Activated CD4-positive, alpha-beta T cell treated with anti-CD3 and anti-CD28 coated beads, Interleukin-2, amount 10 ng/mL, durations not matched to agents 24 days and 14 days (primary cell): ENCODE measurements at regions not wholly inside any gene's neighbourhood (a gene's known extent, or its start where the extent isn't known, plus 50 kb on each side); places are given as distances from the start of the nearest gene placed in this dataset.
"Not testable (repeated sequence)": the region's sequence is repeated elsewhere in the genome, so short reads cannot be mapped to it uniquely, and the experiment has no call there.

Experiments used
- DNase-seq: peaks from one replicate; pipeline ENCODE4 v3.0.0; 2022
- H3K27ac Mint-ChIP-seq: one replicate; pipeline ENCODE4 v1.8.0; 2022; ENCODE audit warnings: mild to moderate bottlenecking, mixed read lengths
- H3K27me3 Mint-ChIP-seq: one replicate; pipeline ENCODE4 v1.8.0; 2022; ENCODE audit warnings: mixed read lengths
- H3K36me3 Mint-ChIP-seq: one replicate; pipeline ENCODE4 v1.8.0; 2022; ENCODE audit warnings: low read depth, mild to moderate bottlenecking, mixed read lengths
- H3K4me1 Mint-ChIP-seq: one replicate; pipeline ENCODE4 v1.8.0; 2021; ENCODE audit warnings: mixed read lengths
- H3K4me3 Mint-ChIP-seq: one replicate; pipeline ENCODE4 v1.8.0; 2022; ENCODE audit warnings: mild to moderate bottlenecking, moderate library complexity, mixed read lengths
- H3K9me3 Mint-ChIP-seq: one replicate; pipeline ENCODE4 v1.8.0; 2021; ENCODE audit warnings: mixed read lengths
- intact Hi-C: fragments of 100-400 bp; cut with micrococcal nuclease; formaldehyde crosslinking; loops from one replicate; pipeline ENCODE4 v1.15.1; 2023

GRCh38 chr4:107449611-107450369 is 270.2 kb downstream of the PAPSS1 start:
- Mint-ChIP-seq H3K27me3 (no peaks in the 10 kb centered on the region), H3K4me3 (no peak overlapping the region), H3K4me1 (no peaks in the 10 kb centered on the region), H3K27ac (no peak overlapping the region), H3K9me3 (no peaks in the 10 kb centered on the region), H3K36me3 (no peaks in the 10 kb centered on the region)
- intact Hi-C loops, result no loop called here
- DNase-seq, result no peak

GRCh38 chr4:107442538-107443111 is 277.4 kb downstream of the PAPSS1 start:
- no peak overlapping the region for H3K27ac Mint-ChIP-seq
- no peaks in the 10 kb centered on the region for H3K36me3 Mint-ChIP-seq
- intact Hi-C loops, result no loop called here
- DNase-seq, result no peak
- H3K27me3 Mint-ChIP-seq, result no peaks in the 10 kb centered on the region
- H3K4me1 Mint-ChIP-seq, result no peaks in the 10 kb centered on the region
- H3K4me3 Mint-ChIP-seq, result no peak overlapping the region
- no peaks in the 10 kb centered on the region for H3K9me3 Mint-ChIP-seq

GRCh38 chr4:107439401-107439800 is 280.6 kb downstream of the PAPSS1 start:
- no peak overlapping the region for H3K4me3 Mint-ChIP-seq
- intact Hi-C loops, result no loop called here

GRCh38 chr4:107436471-107436870 is 283.6 kb downstream of the PAPSS1 start:
- H3K4me3 Mint-ChIP-seq, intact Hi-C loops, H3K4me1 Mint-ChIP-seq, H3K36me3 Mint-ChIP-seq, H3K9me3 Mint-ChIP-seq, H3K27ac Mint-ChIP-seq, H3K27me3 Mint-ChIP-seq, DNase-seq: not testable (repeated sequence)

More at GRCh38 chr4:107439401-107439800, 280.6 kb downstream of the PAPSS1 start:
- Mint-ChIP-seq H3K36me3 (no peaks in the 10 kb centered on the region), H3K4me1 (no peaks in the 10 kb centered on the region), H3K27me3 (no peaks in the 10 kb centered on the region), H3K27ac (no peak overlapping the region), H3K9me3 (no peaks in the 10 kb centered on the region)
- DNase-seq, result no peak

- no peaks in the 10 kb centered on the region for H3K36me3 Mint-ChIP-seq
- intact Hi-C loops, result no loop called here
- DNase-seq, result no peak
- no peak overlapping the region for H3K4me3 Mint-ChIP-seq
- no peak overlapping the region for H3K27ac Mint-ChIP-seq
- H3K9me3 Mint-ChIP-seq, result no peaks in the 10 kb centered on the region
- H3K27me3 Mint-ChIP-seq, result peaks cover 2% of the 10 kb centered on the region
- no peaks in the 10 kb centered on the region for H3K4me1 Mint-ChIP-seq
Measured at GRCh38 chr4:107432451-107432850, 287.6 kb downstream of the PAPSS1 start.

GRCh38 chr4:107423677-107424405 is 296.2 kb downstream of the PAPSS1 start:
- DNase-seq, result no peak
- no peaks in the 10 kb centered on the region for H3K9me3 Mint-ChIP-seq
- no peaks in the 10 kb centered on the region for H3K27me3 Mint-ChIP-seq
- no peak overlapping the region for H3K4me3 Mint-ChIP-seq
- intact Hi-C loops, result no loop called here
- H3K36me3 Mint-ChIP-seq, result no peaks in the 10 kb centered on the region
- no peak overlapping the region for H3K27ac Mint-ChIP-seq
- no peaks in the 10 kb centered on the region for H3K4me1 Mint-ChIP-seq

- peak; percentile 56 for DNase-seq
- not testable (repeated sequence) for H3K27ac Mint-ChIP-seq
Measured at GRCh38 chr4:107419536-107419935, 300.5 kb downstream of the PAPSS1 start.

GRCh38 chr4:107419052-107419451 is 301.0 kb downstream of the PAPSS1 start:
- Mint-ChIP-seq H3K4me1 (no peaks in the 10 kb centered on the region), H3K9me3 (no peaks in the 10 kb centered on the region), H3K4me3 (no peak overlapping the region), H3K27me3 (no peaks in the 10 kb centered on the region), H3K36me3 (no peaks in the 10 kb centered on the region), H3K27ac (no peak overlapping the region)
- intact Hi-C loops, result no loop called here
- no peak for DNase-seq

More at GRCh38 chr4:107419536-107419935, 300.5 kb downstream of the PAPSS1 start:
- H3K36me3 Mint-ChIP-seq, H3K27me3 Mint-ChIP-seq, H3K9me3 Mint-ChIP-seq, intact Hi-C loops, H3K4me3 Mint-ChIP-seq, H3K4me1 Mint-ChIP-seq: not testable (repeated sequence)

GRCh38 chr4:107415490-107415889 is 304.5 kb downstream of the PAPSS1 start:
- H3K4me3 Mint-ChIP-seq, H3K27ac Mint-ChIP-seq, H3K27me3 Mint-ChIP-seq, H3K36me3 Mint-ChIP-seq, H3K9me3 Mint-ChIP-seq, intact Hi-C loops, DNase-seq, H3K4me1 Mint-ChIP-seq: not testable (repeated sequence)

GRCh38 chr4:107409872-107410271 is 310.2 kb downstream of the PAPSS1 start:
- H3K4me1 Mint-ChIP-seq, H3K4me3 Mint-ChIP-seq, H3K9me3 Mint-ChIP-seq, H3K27me3 Mint-ChIP-seq, H3K27ac Mint-ChIP-seq, DNase-seq, intact Hi-C loops, H3K36me3 Mint-ChIP-seq: not testable (repeated sequence)

- no peak overlapping the region for H3K4me3 Mint-ChIP-seq
- intact Hi-C loops, result no loop called here
Measured at GRCh38 chr4:107408968-107409367, 311.1 kb downstream of the PAPSS1 start.

GRCh38 chr4:107404591-107405300 is 315.3 kb downstream of the PAPSS1 start:
- Mint-ChIP-seq H3K9me3 (no peaks in the 10 kb centered on the region), H3K36me3 (no peaks in the 10 kb centered on the region), H3K4me3 (no peak overlapping the region), H3K27me3 (no peaks in the 10 kb centered on the region), H3K4me1 (no peaks in the 10 kb centered on the region), H3K27ac (no peak overlapping the region)
- intact Hi-C loops, result no loop called here
- no peak for DNase-seq

More at GRCh38 chr4:107408968-107409367, 311.1 kb downstream of the PAPSS1 start:
- H3K9me3 Mint-ChIP-seq, result no peaks in the 10 kb centered on the region
- H3K4me1 Mint-ChIP-seq, result no peaks in the 10 kb centered on the region
- no peak for DNase-seq
- no peaks in the 10 kb centered on the region for H3K27me3 Mint-ChIP-seq
- no peak overlapping the region for H3K27ac Mint-ChIP-seq
- no peaks in the 10 kb centered on the region for H3K36me3 Mint-ChIP-seq

- no peak for DNase-seq
- Mint-ChIP-seq H3K4me3 (no peak overlapping the region), H3K36me3 (no peaks in the 10 kb centered on the region), H3K9me3 (no peaks in the 10 kb centered on the region), H3K27ac (no peak overlapping the region), H3K27me3 (peaks cover 2% of the 10 kb centered on the region), H3K4me1 (no peaks in the 10 kb centered on the region)
- intact Hi-C loops, result no loop called here
Measured at GRCh38 chr4:107402291-107402690, 317.7 kb downstream of the PAPSS1 start.

GRCh38 chr4:107392951-107393350 is 327.1 kb downstream of the PAPSS1 start:
- DNase-seq, result no peak
- intact Hi-C loops, result no loop called here
- Mint-ChIP-seq H3K27ac (no peak overlapping the region), H3K9me3 (peaks cover 2% of the 10 kb centered on the region), H3K4me1 (no peaks in the 10 kb centered on the region), H3K27me3 (no peaks in the 10 kb centered on the region), H3K4me3 (no peak overlapping the region), H3K36me3 (no peaks in the 10 kb centered on the region)
